ENCODE measurements at regions not wholly inside any gene's neighbourhood (a gene's known extent, or its start where the extent isn't known, plus 50 kb on each side); places are given as distances from the start of the nearest gene placed in this dataset.

- CTCF ChIA-PET = no interaction called here
- no peaks in the 10 kb centered on the region for H3K4me1 Mint-ChIP-seq
- TF ChIP-seq OVOL2 (CRISPR knock-in tag; IDR thresholded peaks at IDR 0.05; ENCODE audit: borderline replicate concordance) (no peak), STAT6 (CRISPR knock-in tag; conservative IDR thresholded peaks at IDR 0.05; ENCODE audit: low read depth) (no peak), FOXP4 (CRISPR knock-in tag; IDR thresholded peaks at IDR 0.05) (no peak), CBFB (CRISPR knock-in tag; IDR thresholded peaks at IDR 0.05; ENCODE audit: low read depth) (no peak), ZBTB43 (CRISPR knock-in tag; IDR thresholded peaks at IDR 0.05) (no peak), MYBL2 (CRISPR knock-in tag; IDR thresholded peaks at IDR 0.05) (no peak), HMGXB4 (CRISPR knock-in tag; IDR thresholded peaks at IDR 0.05) (no peak), SMAD4 (CRISPR knock-in tag; IDR thresholded peaks at IDR 0.05) (no peak), ZNF138 (CRISPR knock-in tag; conservative IDR thresholded peaks at IDR 0.05) (no peak), USF2 (CRISPR knock-in tag; IDR thresholded peaks at IDR 0.05) (no peak), ZNF396 (CRISPR knock-in tag; IDR thresholded peaks at IDR 0.05; ENCODE audit: borderline replicate concordance) (no peak), NFYB (CRISPR knock-in tag; conservative IDR thresholded peaks at IDR 0.05; ENCODE audit: low read depth) (no peak), ARID4B (CRISPR knock-in tag; IDR thresholded peaks at IDR 0.05; ENCODE audit: borderline replicate concordance) (no peak), NFATC4 (CRISPR knock-in tag; IDR thresholded peaks at IDR 0.05) (no peak), SP1 (CRISPR knock-in tag; conservative IDR thresholded peaks at IDR 0.05) (no peak), RORB (CRISPR knock-in tag; IDR thresholded peaks at IDR 0.05) (no peak), CREB1 (CRISPR knock-in tag; IDR thresholded peaks at IDR 0.05) (no peak), ZBTB21 (CRISPR knock-in tag; IDR thresholded peaks at IDR 0.05; ENCODE audit: borderline replicate concordance) (no peak), SMAD3 (CRISPR knock-in tag; IDR thresholded peaks at IDR 0.05; ENCODE audit: borderline replicate concordance) (no peak)
- no peaks in the 10 kb centered on the region; the same call in 1 of the 2 replicates for H3K27me3 Mint-ChIP-seq (ENCODE audit: low read depth)
- H3K36me3 Mint-ChIP-seq = peaks cover 7% of the 10 kb centered on the region
- no peak overlapping the region for H3K4me3 Mint-ChIP-seq
- DNase-seq (ENCODE audit: low spot score) = no peak
- no peak for ATAC-seq
- peaks cover 20% of the 10 kb centered on the region for H3K9me3 Mint-ChIP-seq
- no peak overlapping the region for H3K27ac Mint-ChIP-seq
- POLR2A ChIA-PET = no interaction called here
Measured at GRCh38 chr6:23601811-23602345, 524.1 kb upstream of the NRSN1 start.
